ENCODE measurements at regions not wholly inside any gene's neighbourhood (a gene's known extent, or its start where the extent isn't known, plus 50 kb on each side); places are given as distances from the start of the nearest gene placed in this dataset.

DNA sequence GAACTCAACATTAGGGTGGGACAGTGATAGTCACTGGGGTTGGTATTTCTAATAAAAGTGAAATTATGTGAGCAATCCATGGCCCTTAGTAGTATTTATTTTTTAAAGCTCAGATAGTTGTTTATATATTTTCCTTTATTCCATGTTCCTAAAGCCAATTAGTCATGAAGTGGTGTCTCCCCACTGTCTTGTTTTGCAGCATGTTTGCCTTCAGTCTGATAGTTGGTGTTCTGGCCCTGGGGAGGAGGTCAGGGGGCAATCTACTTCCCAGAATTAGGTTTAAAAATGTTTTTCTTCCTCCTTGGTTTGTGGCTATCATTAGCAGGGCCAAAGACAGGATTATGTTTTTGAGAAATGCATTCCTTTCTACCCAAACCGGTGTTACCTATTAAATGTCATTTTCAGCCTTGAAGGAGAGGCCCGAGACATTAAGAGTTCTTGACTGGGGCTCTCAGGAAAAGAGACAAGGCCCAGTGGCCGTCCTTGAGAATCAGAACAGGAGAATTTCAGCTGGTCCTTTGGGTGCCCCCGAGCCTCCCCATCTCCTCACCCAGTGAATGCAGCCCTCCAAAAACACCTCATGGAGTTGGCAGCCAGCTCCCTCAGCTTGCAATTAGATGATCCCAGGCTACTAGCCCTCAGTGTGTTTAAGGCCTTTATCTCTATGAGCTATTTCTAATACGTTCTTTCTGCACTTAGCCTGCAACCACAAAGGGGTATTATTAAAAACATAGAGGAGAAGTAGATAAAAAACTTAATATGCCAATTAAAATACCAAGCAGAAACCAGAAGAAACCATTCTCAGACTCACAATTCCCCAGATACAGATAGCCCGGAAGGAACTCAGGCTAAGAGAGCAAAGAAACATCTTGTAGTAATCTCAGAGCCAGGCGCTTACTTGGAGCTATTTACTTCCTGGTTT is 71.3 kb upstream of the NGF start:
- no peak overlapping the region for H3K27ac ChIP-seq (ENCODE audit: extremely low read depth, low read depth, low read length)
- TF ChIP-seq, protein P1, sequence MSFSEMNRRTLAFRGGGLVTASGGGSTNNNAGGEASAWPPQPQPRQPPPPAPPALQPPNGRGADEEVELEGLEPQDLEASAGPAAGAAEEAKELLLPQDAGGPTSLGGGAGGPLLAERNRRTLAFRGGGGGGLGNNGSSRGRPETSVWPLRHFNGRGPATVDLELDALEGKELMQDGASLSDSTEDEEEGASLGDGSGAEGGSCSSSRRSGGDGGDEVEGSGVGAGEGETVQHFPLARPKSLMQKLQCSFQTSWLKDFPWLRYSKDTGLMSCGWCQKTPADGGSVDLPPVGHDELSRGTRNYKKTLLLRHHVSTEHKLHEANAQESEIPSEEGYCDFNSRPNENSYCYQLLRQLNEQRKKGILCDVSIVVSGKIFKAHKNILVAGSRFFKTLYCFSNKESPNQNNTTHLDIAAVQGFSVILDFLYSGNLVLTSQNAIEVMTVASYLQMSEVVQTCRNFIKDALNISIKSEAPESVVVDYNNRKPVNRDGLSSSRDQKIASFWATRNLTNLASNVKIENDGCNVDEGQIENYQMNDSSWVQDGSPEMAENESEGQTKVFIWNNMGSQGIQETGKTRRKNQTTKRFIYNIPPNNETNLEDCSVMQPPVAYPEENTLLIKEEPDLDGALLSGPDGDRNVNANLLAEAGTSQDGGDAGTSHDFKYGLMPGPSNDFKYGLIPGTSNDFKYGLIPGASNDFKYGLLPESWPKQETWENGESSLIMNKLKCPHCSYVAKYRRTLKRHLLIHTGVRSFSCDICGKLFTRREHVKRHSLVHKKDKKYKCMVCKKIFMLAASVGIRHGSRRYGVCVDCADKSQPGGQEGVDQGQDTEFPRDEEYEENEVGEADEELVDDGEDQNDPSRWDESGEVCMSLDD (tag by site-specific recombination; IDR thresholded peaks at IDR 0.05), result no peak
- no peak for TF ChIP-seq ZNF302 (tag by site-specific recombination; IDR thresholded peaks at IDR 0.05; ENCODE audit: low read depth)
- no peak for TF ChIP-seq ZEB2 (tag by site-specific recombination; IDR thresholded peaks at IDR 0.05)
- H3K9me3 ChIP-seq (ENCODE audit: control insufficient read depth, insufficient read depth, low read depth, low read length), result no peaks in the 10 kb centered on the region
- H3K4me1 ChIP-seq (ENCODE audit: control insufficient read depth, insufficient read depth, low read length), result peaks cover 7% of the 10 kb centered on the region
- no peaks in the 10 kb centered on the region for H3K36me3 ChIP-seq (ENCODE audit: control insufficient read depth in 2 of 2, insufficient read depth in 1 of 2, low read length in 2 of 2)
- POLR2A ChIA-PET, result no interaction called here
- CTCF ChIA-PET, result interaction anchor here (0.5 to 2.1 kb wide), 5 partner anchors 19 to 186 kb away, joined by 3 to 6 read pairs (median 4); no protein-coding TSS in a partner anchor
- H3K4me3 ChIP-seq (ENCODE audit: low read depth, low read length), result no peak overlapping the region

DNA sequence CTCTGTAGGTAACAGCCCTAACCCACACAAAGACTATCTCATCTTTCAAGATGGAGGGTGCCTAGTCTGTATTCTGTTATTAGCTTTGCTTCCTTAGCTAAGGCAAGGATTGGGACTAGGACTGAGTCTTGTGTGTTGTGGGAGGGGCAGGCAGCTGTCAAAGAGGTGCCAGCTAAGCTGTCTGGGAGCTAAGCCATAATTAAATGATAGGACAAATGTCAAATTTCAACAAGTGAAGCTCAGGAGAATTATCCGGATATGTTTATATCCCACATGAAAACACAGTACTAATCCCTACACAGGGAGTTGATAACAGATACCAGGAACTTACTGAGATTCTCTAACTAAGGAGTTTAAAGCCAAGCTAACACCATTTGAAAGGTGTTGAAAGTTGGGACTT is 70.5 kb upstream of the NGF start:
- CTCF ChIA-PET, result interaction anchor here (0.5 to 2.1 kb wide), 3 partner anchors 55 to 791 kb away, joined by 3 to 6 read pairs (median 4); no protein-coding TSS in a partner anchor
- H3K4me1 ChIP-seq (ENCODE audit: control insufficient read depth, insufficient read depth, low read length), result peaks cover 7% of the 10 kb centered on the region
- TF ChIP-seq GLI4 (tag by site-specific recombination; IDR thresholded peaks at IDR 0.05) (no peak), ZNF362 (tag by site-specific recombination; IDR thresholded peaks at IDR 0.05) (no peak), SP3 (tag by site-specific recombination; IDR thresholded peaks at IDR 0.05) (no peak)
- TF ChIP-seq, protein P2, sequence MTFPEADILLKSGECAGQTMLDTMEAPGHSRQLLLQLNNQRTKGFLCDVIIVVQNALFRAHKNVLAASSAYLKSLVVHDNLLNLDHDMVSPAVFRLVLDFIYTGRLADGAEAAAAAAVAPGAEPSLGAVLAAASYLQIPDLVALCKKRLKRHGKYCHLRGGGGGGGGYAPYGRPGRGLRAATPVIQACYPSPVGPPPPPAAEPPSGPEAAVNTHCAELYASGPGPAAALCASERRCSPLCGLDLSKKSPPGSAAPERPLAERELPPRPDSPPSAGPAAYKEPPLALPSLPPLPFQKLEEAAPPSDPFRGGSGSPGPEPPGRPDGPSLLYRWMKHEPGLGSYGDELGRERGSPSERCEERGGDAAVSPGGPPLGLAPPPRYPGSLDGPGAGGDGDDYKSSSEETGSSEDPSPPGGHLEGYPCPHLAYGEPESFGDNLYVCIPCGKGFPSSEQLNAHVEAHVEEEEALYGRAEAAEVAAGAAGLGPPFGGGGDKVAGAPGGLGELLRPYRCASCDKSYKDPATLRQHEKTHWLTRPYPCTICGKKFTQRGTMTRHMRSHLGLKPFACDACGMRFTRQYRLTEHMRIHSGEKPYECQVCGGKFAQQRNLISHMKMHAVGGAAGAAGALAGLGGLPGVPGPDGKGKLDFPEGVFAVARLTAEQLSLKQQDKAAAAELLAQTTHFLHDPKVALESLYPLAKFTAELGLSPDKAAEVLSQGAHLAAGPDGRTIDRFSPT (tag by site-specific recombination; IDR thresholded peaks at IDR 0.05), result no peak
- TF ChIP-seq, protein P3, sequence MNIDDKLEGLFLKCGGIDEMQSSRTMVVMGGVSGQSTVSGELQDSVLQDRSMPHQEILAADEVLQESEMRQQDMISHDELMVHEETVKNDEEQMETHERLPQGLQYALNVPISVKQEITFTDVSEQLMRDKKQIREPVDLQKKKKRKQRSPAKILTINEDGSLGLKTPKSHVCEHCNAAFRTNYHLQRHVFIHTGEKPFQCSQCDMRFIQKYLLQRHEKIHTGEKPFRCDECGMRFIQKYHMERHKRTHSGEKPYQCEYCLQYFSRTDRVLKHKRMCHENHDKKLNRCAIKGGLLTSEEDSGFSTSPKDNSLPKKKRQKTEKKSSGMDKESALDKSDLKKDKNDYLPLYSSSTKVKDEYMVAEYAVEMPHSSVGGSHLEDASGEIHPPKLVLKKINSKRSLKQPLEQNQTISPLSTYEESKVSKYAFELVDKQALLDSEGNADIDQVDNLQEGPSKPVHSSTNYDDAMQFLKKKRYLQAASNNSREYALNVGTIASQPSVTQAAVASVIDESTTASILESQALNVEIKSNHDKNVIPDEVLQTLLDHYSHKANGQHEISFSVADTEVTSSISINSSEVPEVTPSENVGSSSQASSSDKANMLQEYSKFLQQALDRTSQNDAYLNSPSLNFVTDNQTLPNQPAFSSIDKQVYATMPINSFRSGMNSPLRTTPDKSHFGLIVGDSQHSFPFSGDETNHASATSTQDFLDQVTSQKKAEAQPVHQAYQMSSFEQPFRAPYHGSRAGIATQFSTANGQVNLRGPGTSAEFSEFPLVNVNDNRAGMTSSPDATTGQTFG (tag by site-specific recombination; IDR thresholded peaks at IDR 0.05; ENCODE audit: borderline replicate concordance), result no peak
- no peaks in the 10 kb centered on the region for H3K36me3 ChIP-seq (ENCODE audit: control insufficient read depth in 2 of 2, insufficient read depth in 1 of 2, low read length in 2 of 2)
- H3K9me3 ChIP-seq (ENCODE audit: control insufficient read depth, insufficient read depth, low read depth, low read length), result no peaks in the 10 kb centered on the region
- no peak overlapping the region for H3K4me3 ChIP-seq (ENCODE audit: low read depth, low read length)
- H3K27ac ChIP-seq (ENCODE audit: extremely low read depth, low read depth, low read length), result no peak overlapping the region
- POLR2A ChIA-PET, result no interaction called here

GRCh38 chr1:115404911-115405310 is 66.9 kb upstream of the NGF start:
- TF ChIP-seq ZNF416 (tag by site-specific recombination; IDR thresholded peaks at IDR 0.05) (no peak), MYNN (tag by site-specific recombination; IDR thresholded peaks at IDR 0.05; ENCODE audit: borderline replicate concordance) (0 out of 2 replicates have a peak, but pooled peaks have one; percentile 19)
- peaks cover 15% of the 10 kb centered on the region for H3K4me1 ChIP-seq (ENCODE audit: control insufficient read depth, insufficient read depth, low read length)
- ChIA-PET POLR2A (no interaction called here), CTCF (interaction anchor here (0.8 kb wide), 1 partner anchor 52 kb away, joined by 5 read pairs; no protein-coding TSS in a partner anchor)
- no peaks in the 10 kb centered on the region for H3K36me3 ChIP-seq (ENCODE audit: control insufficient read depth in 2 of 2, insufficient read depth in 1 of 2, low read length in 2 of 2)
- no peak overlapping the region for H3K4me3 ChIP-seq (ENCODE audit: low read depth, low read length)
- H3K27ac ChIP-seq (ENCODE audit: extremely low read depth, low read depth, low read length), result no peak overlapping the region
- H3K9me3 ChIP-seq (ENCODE audit: control insufficient read depth, insufficient read depth, low read depth, low read length), result no peaks in the 10 kb centered on the region
